T-cell (primary cell): ENCODE measurements at regions not wholly inside any gene's neighbourhood (a gene's known extent, or its start where the extent isn't known, plus 50 kb on each side); places are given as distances from the start of the nearest gene placed in this dataset.

Source experiments
- ATAC-seq, 4 experiments: fragments of 200-7000 bp in 3 of 4; fragments of 150-1000 bp in 1 of 4; cut with Tn5 transposase; replicated peaks in 1 of 4; 1 replicate in 3 of 4; 2 replicates in 1 of 4; pipeline ENCODE4 v1.10.0; 2021; ENCODE audit warnings: moderate library complexity in 3 of 4, mild to moderate bottlenecking in 2 of 4, moderate number of reproducible peaks in 1 of 4
- CTCF ChIA-PET, 2 donors: fragments of 300-600 bp; sonication (Branson Sonifier 250); formaldehyde crosslinking; loops; one replicate each; lab custom pipeline; 2022; ENCODE audit warnings: antibody characterized with exemption in 2 of 2; lab: Charles Lee
- POLR2A ChIA-PET, 2 donors: fragments of 300-600 bp; sonication (Branson Sonifier 250); formaldehyde crosslinking; loops; one replicate each; lab custom pipeline; 2022; ENCODE audit warnings: antibody characterized with exemption in 2 of 2; lab: Charles Lee
- DNase-seq, 35 experiments: peaks; one replicate each; pipeline versions ENCODE4 v3.0.0 to v3.0.0-alpha.2; 2013 to 2023
- H3K27ac ChIP-seq: one replicate; pipeline ENCODE4 v1.5.1; 2013; ENCODE audit warnings: low read length
- H3K27me3 ChIP-seq, 2 experiments: replicated peaks in 1 of 2; 1 replicate in 1 of 2; 2 replicates in 1 of 2; pipeline versions ENCODE4 v1.6.1 to v1.7.0; 2013; ENCODE audit warnings: low read length in 1 of 2, mixed read lengths in 1 of 2; ENCODE audit not compliant: control insufficient read depth in 2 of 2, insufficient read depth in 2 of 2; ENCODE audit errors: extremely low read depth in 1 of 2
- H3K36me3 ChIP-seq, 2 donors: 1 replicate in 1 of 2; 2 replicates in 1 of 2; pipeline versions ENCODE4 v1.6.1 to v1.7.0; 2013; ENCODE audit warnings: low read length in 1 of 2; ENCODE audit not compliant: control insufficient read depth in 2 of 2, insufficient read depth in 1 of 2; ENCODE audit errors: extremely low read depth in 1 of 2
- H3K4me1 ChIP-seq, 2 experiments: 1 replicate in 1 of 2; 2 replicates in 1 of 2; pipeline versions ENCODE4 v1.6.1 to v1.7.0; 2013; ENCODE audit warnings: low read length in 2 of 2, mixed read lengths in 1 of 2; ENCODE audit not compliant: insufficient read depth in 2 of 2, control insufficient read depth in 1 of 2; ENCODE audit errors: extremely low read depth in 1 of 2
- H3K4me3 ChIP-seq, 2 donors: 1 replicate in 1 of 2; 2 replicates in 1 of 2; pipeline versions ENCODE4 v1.5.1 to v1.7.0; 2013; ENCODE audit warnings: mild to moderate bottlenecking in 2 of 2, low read length in 1 of 2, moderate library complexity in 1 of 2; ENCODE audit not compliant: control insufficient read depth in 1 of 2; ENCODE audit errors: extremely low read depth in 1 of 2
- H3K9me3 ChIP-seq: 2 replicates; pipeline ENCODE4 v1.7.0; 2013
- H3K27ac Mint-ChIP-seq, 2 donors: one replicate each; pipeline ENCODE4 v1.8.0; 2020 to 2021; ENCODE audit warnings: mild to moderate bottlenecking in 2 of 2, mixed read lengths in 2 of 2
- H3K27me3 Mint-ChIP-seq, 2 donors: one replicate each; pipeline ENCODE4 v1.8.0; 2021 to 2022; ENCODE audit warnings: mixed read lengths in 2 of 2
- H3K36me3 Mint-ChIP-seq: one replicate; pipeline ENCODE4 v1.8.0; 2021; ENCODE audit warnings: mixed read lengths
- H3K4me1 Mint-ChIP-seq, 3 donors: one replicate each; pipeline ENCODE4 v1.8.0; 2020 to 2022; ENCODE audit warnings: mixed read lengths in 3 of 3, mild to moderate bottlenecking in 1 of 3
- H3K4me3 Mint-ChIP-seq, 3 donors: one replicate each; pipeline ENCODE4 v1.8.0; 2020 to 2022; ENCODE audit warnings: mild to moderate bottlenecking in 3 of 3, mixed read lengths in 3 of 3, moderate library complexity in 3 of 3
- H3K9me3 Mint-ChIP-seq, 3 donors: one replicate each; pipeline ENCODE4 v1.8.0; 2020 to 2022; ENCODE audit warnings: mixed read lengths in 3 of 3
- WGBS: methylation state at CpG from one replicate; pipeline ENCODE4 v1.1.5; 2013; ENCODE audit warnings: missing lambda C conversion rate; ENCODE audit not compliant: insufficient coverage; 5-methylcytosine and 5-hydroxymethylcytosine counted together

DNA sequence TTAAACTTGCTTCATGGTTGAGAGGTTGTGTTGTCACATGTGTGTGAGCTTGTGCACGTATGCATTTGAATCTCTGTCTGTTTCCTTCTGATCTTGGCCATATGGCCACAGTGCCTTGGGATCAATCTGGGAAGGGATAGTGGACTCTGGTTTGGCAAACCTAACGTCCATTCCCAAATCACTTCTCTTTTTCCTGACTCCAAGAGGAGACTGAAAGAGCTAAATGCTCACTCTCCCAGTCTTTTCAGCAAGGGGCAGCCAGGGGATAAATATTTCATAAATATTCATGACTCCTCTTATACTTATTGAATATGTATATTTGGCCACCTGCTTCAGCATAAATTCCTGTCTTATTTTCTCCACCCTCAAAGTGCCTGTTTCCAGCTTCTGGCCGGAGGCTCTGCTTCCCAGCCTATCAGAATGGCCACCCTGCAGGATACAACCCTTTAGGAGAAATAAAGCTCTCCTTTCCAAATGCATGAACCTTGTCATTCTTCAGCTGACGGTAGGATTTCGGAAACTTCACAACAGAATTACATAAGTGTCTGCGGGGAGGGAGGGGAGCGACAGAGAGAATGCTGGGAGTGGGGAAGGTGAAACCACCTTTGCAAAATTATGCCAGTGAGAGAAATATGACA, 112.2 kb upstream of the COPS8 start:
- 71% methylated on average over 1 of the region's 7 CpGs for WGBS
- peaks cover 19 to 35% of the 10 kb centered on the region in 2 experiments for H3K4me1 ChIP-seq
- H3K9me3 Mint-ChIP-seq, result no peaks in the 10 kb centered on the region
- H3K4me3 Mint-ChIP-seq, result no peak overlapping the region
- H3K9me3 ChIP-seq, result no peaks in the 10 kb centered on the region
- ATAC-seq (no peak), DNase-seq (no peak)
- H3K27me3 ChIP-seq, result peaks cover 0 to 15% of the 10 kb centered on the region in 2 experiments
- POLR2A ChIA-PET, result no interaction called here
- no peaks in the 10 kb centered on the region for H3K36me3 ChIP-seq
- peaks cover 0 to 4% of the 10 kb centered on the region in 2 donors for H3K27me3 Mint-ChIP-seq
- CTCF ChIA-PET, result no interaction called here
- no peak overlapping the region for H3K27ac ChIP-seq
- no peak overlapping the region for H3K4me3 ChIP-seq
- no peaks in the 10 kb centered on the region for H3K36me3 Mint-ChIP-seq
- H3K27ac Mint-ChIP-seq, result no peak overlapping the region
- peaks cover 21 to 33% (median 23%) of the 10 kb centered on the region in 3 donors for H3K4me1 Mint-ChIP-seq

GRCh38 chr2:236974148-236974547, 111.5 kb upstream of the COPS8 start:
- no peak overlapping the region for H3K4me3 ChIP-seq
- no peaks in the 10 kb centered on the region for H3K9me3 ChIP-seq
- POLR2A ChIA-PET, result no interaction called here
- ATAC-seq, result no peak
- Mint-ChIP-seq H3K4me3 (no peak overlapping the region), H3K9me3 (no peaks in the 10 kb centered on the region), H3K27me3 (peaks cover 0 to 4% of the 10 kb centered on the region in 2 donors), H3K36me3 (no peaks in the 10 kb centered on the region), H3K27ac (no peak overlapping the region), H3K4me1 (peaks cover 14 to 26% (median 17%) of the 10 kb centered on the region in 3 donors)
- no peak overlapping the region for H3K27ac ChIP-seq
- peaks cover 0 to 18% of the 10 kb centered on the region in 2 experiments for H3K27me3 ChIP-seq
- peaks cover 12 to 28% of the 10 kb centered on the region in 2 experiments for H3K4me1 ChIP-seq
- no peak for DNase-seq
- CTCF ChIA-PET, result no interaction called here
- no peaks in the 10 kb centered on the region for H3K36me3 ChIP-seq

GRCh38 chr2:236974752-236975151, 110.9 kb upstream of the COPS8 start:
- H3K4me3 ChIP-seq, result no peak overlapping the region
- DNase-seq (no peak), ATAC-seq (no peak)
- Mint-ChIP-seq H3K27me3 (peaks cover 0 to 4% of the 10 kb centered on the region in 2 donors), H3K4me3 (no peak overlapping the region), H3K36me3 (no peaks in the 10 kb centered on the region), H3K4me1 (peaks cover 8 to 20% (median 11%) of the 10 kb centered on the region in 3 donors), H3K27ac (no peak overlapping the region), H3K9me3 (no peaks in the 10 kb centered on the region)
- CTCF ChIA-PET, result no interaction called here
- H3K27me3 ChIP-seq, result peaks cover 0 to 17% of the 10 kb centered on the region in 2 experiments
- H3K27ac ChIP-seq, result no peak overlapping the region
- POLR2A ChIA-PET, result no interaction called here
- 84% methylated on average over 4 of the region's 8 CpGs for WGBS
- H3K4me1 ChIP-seq, result peaks cover 9 to 22% of the 10 kb centered on the region in 2 experiments
- H3K9me3 ChIP-seq, result no peaks in the 10 kb centered on the region
- no peaks in the 10 kb centered on the region for H3K36me3 ChIP-seq

GRCh38 chr2:236975766-236976165, 109.9 kb upstream of the COPS8 start:
- H3K4me1 ChIP-seq, result peaks cover 3 to 12% of the 10 kb centered on the region in 2 experiments
- ChIA-PET CTCF (no interaction called here), POLR2A (no interaction called here)
- no CpG with 5 or more reads among the region's 5 CpGs for WGBS
- peaks cover 0 to 16% of the 10 kb centered on the region in 2 experiments for H3K27me3 ChIP-seq
- no peaks in the 10 kb centered on the region for H3K36me3 ChIP-seq
- Mint-ChIP-seq H3K9me3 (no peaks in the 10 kb centered on the region), H3K36me3 (no peaks in the 10 kb centered on the region), H3K4me1 (peaks cover 0 to 10% (median under 1%) of the 10 kb centered on the region in 3 donors), H3K27ac (no peak overlapping the region), H3K4me3 (no peak overlapping the region), H3K27me3 (peaks cover 0 to 11% of the 10 kb centered on the region in 2 donors)
- H3K27ac ChIP-seq, result no peak overlapping the region
- no peaks in the 10 kb centered on the region for H3K9me3 ChIP-seq
- ATAC-seq (no peak), DNase-seq (no peak)
- no peak overlapping the region for H3K4me3 ChIP-seq

- DNase-seq (no peak), ATAC-seq (no peak)
- ChIA-PET POLR2A (no interaction called here), CTCF (no interaction called here)
- 60% methylated on average over 2 of the region's 8 CpGs for WGBS
- no peak overlapping the region for H3K4me3 ChIP-seq
- H3K4me1 Mint-ChIP-seq, result peaks cover 0 to 3% (median 0%) of the 10 kb centered on the region in 3 donors
- no peak overlapping the region for H3K27ac Mint-ChIP-seq
- no peak overlapping the region for H3K4me3 Mint-ChIP-seq
- no peaks in the 10 kb centered on the region for H3K9me3 ChIP-seq
- H3K36me3 Mint-ChIP-seq, result no peaks in the 10 kb centered on the region
- H3K27me3 ChIP-seq, result peaks cover 0 to 13% of the 10 kb centered on the region in 2 experiments
- no peaks in the 10 kb centered on the region for H3K36me3 ChIP-seq
- H3K9me3 Mint-ChIP-seq, result no peaks in the 10 kb centered on the region
- H3K4me1 ChIP-seq, result peaks cover 3 to 5% of the 10 kb centered on the region in 2 experiments
- no peak overlapping the region for H3K27ac ChIP-seq
- peaks cover 0 to 11% of the 10 kb centered on the region in 2 donors for H3K27me3 Mint-ChIP-seq
Measured at GRCh38 chr2:236976266-236977062, 109.2 kb upstream of the COPS8 start.

- H3K9me3 Mint-ChIP-seq, result peaks cover 0 to under 1% (median under 1%) of the 10 kb centered on the region in 3 donors
- peaks cover 0 to 15% of the 10 kb centered on the region in 2 donors for H3K27me3 Mint-ChIP-seq
- no peaks in the 10 kb centered on the region for H3K36me3 Mint-ChIP-seq
- ChIA-PET CTCF (no interaction called here), POLR2A (no interaction called here)
- Histone ChIP-seq H3K4me3 (no peak overlapping the region), H3K27me3 (peaks cover 0 to 13% of the 10 kb centered on the region in 2 experiments), H3K4me1 (no peaks in the 10 kb centered on the region), H3K27ac (no peak overlapping the region), H3K9me3 (no peaks in the 10 kb centered on the region), H3K36me3 (no peaks in the 10 kb centered on the region)
- H3K27ac Mint-ChIP-seq, result no peak overlapping the region
- H3K4me3 Mint-ChIP-seq, result no peak overlapping the region
- DNase-seq (no peak), ATAC-seq (no peak)
- H3K4me1 Mint-ChIP-seq, result peaks cover 0 to 2% (median 0%) of the 10 kb centered on the region in 3 donors
- 76% methylated on average over 7 of the region's 11 CpGs for WGBS
Measured at GRCh38 chr2:236977063-236977851, 108.4 kb upstream of the COPS8 start.
